ENCODE measurements at regions not wholly inside any gene's neighbourhood (a gene's known extent, or its start where the extent isn't known, plus 50 kb on each side); places are given as distances from the start of the nearest gene placed in this dataset.

DNA sequence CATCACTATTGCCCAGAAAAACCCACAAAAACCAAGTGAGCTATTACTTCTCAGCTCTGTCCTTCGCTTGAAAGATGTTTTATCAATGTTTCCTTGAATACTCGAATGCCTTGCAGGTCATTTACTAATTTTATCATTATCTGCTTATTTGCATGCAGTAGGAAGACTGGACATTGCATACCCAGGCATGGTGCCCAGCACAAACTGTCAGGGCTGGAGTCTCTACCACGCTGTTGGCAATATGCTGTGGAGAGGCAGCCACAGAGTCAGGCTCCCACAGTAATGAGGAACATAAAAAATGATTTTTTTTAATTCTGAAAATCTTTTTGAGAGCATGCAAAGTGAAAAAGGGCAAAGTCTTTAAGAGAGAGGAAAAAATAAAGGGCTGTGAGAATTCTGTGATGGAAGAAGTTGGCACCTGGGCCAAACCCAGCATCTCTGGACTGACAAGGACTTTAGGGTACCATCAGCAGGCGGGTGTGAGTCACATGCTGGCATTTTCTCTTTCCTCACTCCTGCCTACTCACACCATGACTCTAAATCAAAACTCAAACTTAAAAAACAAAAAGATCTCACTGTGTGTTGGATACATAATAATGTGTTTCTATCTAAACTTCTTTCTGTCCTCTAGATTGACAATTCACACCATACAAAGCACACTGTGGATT, 709.8 kb upstream of the FANCL start:
- DNase-seq (ENCODE audit: low read depth in 2 of 2, low spot score in 1 of 2) = no peak

GRCh38 chr2:58939388-58939787, 698.3 kb upstream of the FANCL start:
- DNase-seq (ENCODE audit: low read depth in 2 of 2, low spot score in 1 of 2) = no peak

DNA sequence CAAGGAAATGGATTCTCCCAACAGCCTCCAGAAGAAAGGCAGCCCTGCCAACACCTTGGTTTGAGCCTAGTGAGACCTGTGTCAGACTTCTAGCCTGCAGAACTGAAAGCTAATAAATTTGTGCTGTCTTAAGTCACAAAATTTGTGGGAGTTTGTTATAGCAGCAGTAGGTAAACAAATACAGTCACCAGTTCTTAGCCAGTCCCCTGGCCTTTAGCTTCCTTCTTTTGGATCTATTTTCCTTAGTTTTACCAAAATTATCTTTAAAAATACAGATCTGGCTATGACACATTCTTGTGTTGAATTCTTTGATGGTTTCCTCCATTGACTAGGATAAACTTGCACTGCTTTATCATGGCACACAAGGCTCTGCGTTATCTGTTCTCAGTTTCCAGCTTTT, 697.9 kb upstream of the FANCL start:
- DNase-seq (ENCODE audit: low read depth in 2 of 2, low spot score in 1 of 2) = no peak

DNA sequence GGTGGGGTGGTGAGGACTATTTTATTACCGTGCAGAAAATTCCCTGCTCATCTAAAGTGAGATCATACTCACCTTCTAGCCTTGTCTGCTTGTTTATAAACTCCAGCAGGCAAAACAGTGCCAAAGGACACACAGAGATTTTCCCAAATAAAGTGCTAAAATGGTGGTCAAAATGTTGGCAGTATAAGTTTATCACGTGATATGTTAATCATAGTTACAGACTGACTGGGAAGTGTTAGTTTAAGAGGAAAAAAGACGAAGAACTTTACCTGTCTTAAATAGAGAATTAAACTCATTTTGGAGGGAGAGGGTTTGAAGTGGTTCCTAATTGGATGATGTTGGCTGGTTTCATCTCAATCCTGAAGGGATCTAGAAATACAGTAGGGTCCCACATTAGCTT, 691.7 kb upstream of the FANCL start:
- DNase-seq (ENCODE audit: low read depth in 2 of 2, low spot score in 1 of 2) = no peak

- no peak for DNase-seq (ENCODE audit: low read depth in 2 of 2, low spot score in 1 of 2)
Measured at GRCh38 chr2:58930537-58930936, 689.4 kb upstream of the FANCL start.

DNA sequence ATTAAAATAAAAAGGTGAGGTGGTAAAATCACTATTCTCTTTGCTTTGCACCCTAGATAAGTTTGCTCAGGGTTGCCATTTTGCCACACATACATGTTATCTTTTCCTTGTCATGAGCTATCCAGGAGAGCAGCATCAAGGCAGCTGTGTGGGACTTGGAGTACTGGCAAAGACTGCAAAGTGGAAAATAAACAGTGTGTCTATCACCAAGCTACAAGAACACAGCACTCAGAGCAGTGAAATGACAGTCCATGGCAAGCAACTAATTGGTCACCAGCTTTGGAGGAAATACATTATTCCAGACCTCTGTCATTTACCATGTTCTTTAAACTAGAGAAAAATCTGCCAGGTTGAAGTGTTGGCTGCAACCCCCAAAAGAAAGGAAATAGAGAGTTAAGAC, 687.8 kb upstream of the FANCL start:
- DNase-seq (ENCODE audit: low read depth in 2 of 2, low spot score in 1 of 2) = no peak

GRCh38 chr2:58928391-58928790, 687.3 kb upstream of the FANCL start:
- no peak for DNase-seq (ENCODE audit: low read depth in 2 of 2, low spot score in 1 of 2)

DNA sequence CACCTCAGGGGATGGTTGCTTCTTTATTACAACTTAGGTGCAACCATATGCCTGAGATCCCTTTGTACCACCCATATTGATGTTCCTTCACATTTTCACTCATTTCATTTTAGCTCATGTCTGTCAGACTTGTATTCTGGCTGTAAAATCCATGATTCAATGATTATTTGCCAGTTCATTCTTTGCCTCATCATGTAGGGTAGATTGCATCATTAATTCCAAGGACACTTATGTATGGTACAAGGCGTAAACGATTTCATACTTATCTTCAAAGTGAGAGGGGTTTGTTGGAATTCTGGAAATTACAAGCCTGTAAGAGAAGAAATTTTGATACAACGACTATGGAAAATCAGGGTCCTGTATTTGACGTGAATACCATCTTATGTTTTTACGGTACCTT, 685.0 kb upstream of the FANCL start:
- no peak for DNase-seq (ENCODE audit: low read depth in 2 of 2, low spot score in 1 of 2)

DNA sequence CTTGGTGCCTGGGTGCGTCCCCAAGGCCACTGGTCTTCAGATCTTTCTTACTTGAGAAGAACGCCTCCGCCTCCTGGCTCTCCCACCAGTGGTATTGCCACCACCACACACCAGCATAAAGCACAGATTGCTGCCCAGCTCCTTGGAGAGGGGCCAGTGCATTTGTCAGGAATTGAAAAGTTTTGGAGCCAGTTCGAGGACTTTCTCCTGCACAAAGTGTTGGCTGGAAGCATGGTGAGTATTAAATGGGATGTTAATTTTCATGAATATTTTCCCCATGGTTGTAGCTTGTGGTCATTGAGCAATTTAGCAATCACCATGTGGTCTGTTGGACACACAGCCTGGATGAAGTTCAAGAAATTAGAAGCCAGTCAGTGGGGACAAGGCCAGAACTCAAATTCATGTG, 684.6 kb upstream of the FANCL start:
- no peak for DNase-seq (ENCODE audit: low read depth in 2 of 2, low spot score in 1 of 2)

GRCh38 chr2:58923869-58924268, 682.7 kb upstream of the FANCL start:
- no peak for DNase-seq (ENCODE audit: low read depth in 2 of 2, low spot score in 1 of 2)

DNA sequence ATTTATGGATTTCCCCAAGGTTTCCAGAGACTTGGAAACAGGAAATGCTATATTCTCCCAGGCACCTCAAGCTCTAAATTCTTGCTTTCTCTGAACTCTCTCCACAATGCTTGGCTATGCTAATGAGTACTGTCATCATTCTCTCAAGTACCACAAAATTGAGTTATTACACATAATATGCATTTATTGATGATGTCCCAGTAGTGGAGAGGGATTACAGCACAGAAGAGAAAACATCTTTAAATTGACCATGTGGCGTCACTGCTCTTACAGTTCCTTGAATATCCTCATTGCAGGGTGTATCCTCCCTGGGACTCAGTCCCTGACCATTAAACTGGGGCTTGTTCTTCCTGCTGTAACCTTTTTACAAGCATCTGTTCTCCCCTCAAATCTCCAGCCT, 681.1 kb upstream of the FANCL start:
- no peak for DNase-seq (ENCODE audit: low read depth in 2 of 2, low spot score in 1 of 2)

DNA sequence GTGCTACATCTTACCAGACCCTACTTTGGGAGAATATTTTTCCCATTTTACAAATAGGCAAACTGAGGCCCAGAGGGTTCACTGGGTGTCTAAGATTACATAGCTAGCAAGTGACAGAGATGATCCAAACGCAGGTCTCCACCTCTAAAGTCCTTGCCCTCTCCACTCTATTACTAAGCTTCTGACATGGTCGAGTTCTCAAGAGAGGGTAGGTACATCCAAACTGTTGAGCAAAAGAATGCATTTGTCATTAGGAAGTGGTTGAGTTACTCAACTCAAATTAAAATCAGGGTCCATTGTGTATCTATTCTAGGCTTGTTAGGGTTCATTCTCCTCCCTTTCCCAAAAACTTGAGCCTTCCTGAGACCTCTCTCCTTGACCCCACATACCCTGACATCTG, 680.6 kb upstream of the FANCL start:
- no peak for DNase-seq (ENCODE audit: low read depth in 2 of 2, low spot score in 1 of 2)

DNA sequence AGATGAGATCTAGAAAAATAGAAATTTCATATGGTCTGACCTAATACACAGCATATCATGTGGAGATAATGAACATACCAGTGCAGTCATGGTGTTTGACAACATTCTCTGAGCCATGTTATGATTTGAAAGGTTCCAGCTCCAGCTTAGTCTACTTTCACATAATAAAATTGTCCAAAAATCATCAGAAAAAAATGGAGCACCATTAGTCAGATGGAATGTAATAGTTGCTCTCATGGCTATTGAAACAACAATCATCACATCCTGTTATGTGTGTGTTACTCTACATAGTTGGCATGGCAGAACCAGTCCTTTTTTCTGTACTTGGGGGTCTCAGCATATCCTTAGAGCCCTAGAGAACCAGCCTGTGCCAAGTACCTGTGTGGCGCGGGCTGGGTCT, 678.9 kb upstream of the FANCL start:
- no peak for DNase-seq (ENCODE audit: low read depth in 2 of 2, low spot score in 1 of 2)

DNA sequence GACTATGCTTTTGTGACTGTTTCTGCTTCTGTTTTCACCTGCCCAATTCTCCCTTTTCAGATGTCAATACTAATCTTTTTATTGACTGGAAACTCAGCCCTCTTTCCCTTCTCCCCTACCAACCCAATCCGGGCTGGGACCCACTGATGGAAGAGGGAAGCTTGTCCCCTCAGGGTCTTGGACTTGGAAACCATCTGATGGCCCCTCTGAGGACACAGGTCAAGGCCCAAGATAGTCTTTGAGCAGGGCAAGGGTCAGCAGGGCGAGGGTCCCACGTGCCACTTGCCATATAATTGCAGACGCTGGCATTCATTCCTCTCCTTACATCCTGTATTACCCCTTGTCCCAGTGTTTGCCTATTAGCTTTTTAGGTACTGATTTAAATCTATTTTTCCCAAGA, 678.2 kb upstream of the FANCL start:
- no peak for DNase-seq (ENCODE audit: low read depth in 2 of 2, low spot score in 1 of 2)

DNA sequence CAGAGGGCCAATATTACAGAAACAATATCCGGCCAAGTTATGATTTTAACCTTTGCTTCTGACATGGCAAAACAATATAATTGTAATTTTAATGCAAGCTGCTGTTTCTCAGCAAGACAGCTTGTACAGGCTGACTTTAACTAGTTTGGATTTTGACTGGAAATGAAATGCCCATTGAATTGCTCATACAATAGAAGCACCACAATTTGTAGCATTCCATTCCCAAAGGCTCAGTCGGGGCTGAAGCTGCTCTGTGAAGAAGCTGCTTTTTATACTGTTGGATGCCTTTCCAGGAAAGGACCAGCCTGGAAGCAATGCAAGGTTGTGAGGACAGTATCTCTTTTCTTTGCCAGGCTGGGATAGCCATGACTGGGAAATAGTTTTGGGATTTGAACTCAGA, 677.0 kb upstream of the FANCL start:
- no peak for DNase-seq (ENCODE audit: low read depth in 2 of 2, low spot score in 1 of 2)

DNA sequence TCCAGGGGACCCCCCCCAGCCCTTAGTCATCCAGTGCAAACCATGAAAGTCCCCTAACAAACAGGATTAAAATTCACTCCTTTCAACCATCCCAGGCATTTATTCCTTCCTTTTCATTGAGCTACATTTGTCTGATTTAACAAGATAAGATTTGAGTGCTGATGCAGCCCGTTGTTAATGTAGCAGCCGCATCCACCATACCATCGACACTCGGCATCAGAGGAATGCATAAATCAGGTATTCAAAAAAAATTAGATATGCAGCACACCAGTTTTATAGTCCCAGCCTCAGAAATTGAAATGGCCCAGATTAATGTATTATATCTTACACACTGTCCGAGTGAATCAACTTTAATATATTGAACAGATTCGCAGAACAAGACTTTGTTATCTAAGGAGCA, 676.5 kb upstream of the FANCL start:
- no peak for DNase-seq (ENCODE audit: low read depth in 2 of 2, low spot score in 1 of 2)

DNA sequence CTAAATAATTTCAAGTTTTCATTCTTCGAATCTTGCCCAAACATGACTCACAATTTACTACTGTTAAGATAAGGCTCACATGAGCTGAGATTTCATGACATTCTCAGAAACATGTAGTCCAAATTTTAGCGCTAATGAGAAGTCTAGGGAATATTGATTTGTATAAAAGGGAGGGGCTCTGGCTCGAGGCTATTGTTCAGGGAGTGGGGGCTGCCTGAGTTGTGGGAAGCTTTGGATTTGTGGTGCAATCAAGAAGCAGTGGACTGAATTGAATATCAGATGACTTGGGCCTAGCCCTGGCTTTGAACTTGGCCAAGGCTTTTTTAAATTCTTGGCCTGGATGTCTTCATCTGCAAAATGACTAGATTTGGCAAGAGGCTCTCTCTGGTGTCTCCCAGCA, 674.9 kb upstream of the FANCL start:
- no peak for DNase-seq (ENCODE audit: low read depth in 2 of 2, low spot score in 1 of 2)

- DNase-seq (ENCODE audit: low read depth in 2 of 2, low spot score in 1 of 2) = no peak
Measured at GRCh38 chr2:58914733-58915505, 673.8 kb upstream of the FANCL start.

GRCh38 chr2:58913082-58913726, 672.1 kb upstream of the FANCL start:
- no peak for DNase-seq (ENCODE audit: low read depth in 2 of 2, low spot score in 1 of 2)

- no peak for DNase-seq (ENCODE audit: low read depth in 2 of 2, low spot score in 1 of 2)
Measured at GRCh38 chr2:58911877-58912276, 670.8 kb upstream of the FANCL start.

DNA sequence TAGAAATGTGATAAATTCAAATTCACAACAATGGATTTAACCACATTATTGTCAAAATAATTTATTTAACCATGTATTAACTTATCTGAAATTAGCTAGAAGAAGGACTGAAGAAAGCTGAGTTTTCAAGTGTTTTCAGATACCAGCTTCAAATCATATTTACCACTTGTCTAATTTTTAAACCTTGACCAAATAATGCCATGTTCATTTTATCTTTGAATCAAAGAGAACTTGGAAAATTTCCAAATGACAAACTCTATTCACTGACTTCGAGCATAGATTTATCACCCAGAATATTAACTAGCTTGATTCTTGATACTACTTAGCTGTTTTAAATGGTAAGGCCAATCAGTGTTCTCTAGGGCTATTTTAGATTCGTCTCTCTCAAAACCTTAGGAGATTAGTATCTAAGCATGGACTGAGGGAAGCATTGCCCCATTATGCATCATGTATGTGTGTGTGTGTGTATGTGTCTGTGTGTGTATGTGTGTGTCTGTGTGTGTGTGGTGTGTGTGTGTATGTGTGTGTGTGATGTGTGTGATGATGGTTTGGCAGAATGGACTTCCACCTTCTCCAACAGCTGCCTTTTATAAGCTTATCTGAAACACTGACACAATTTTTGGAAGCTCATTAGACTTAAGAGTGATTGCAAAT, 667.5 kb upstream of the FANCL start:
- DNase-seq (ENCODE audit: low read depth in 2 of 2, low spot score in 1 of 2) = no peak

DNA sequence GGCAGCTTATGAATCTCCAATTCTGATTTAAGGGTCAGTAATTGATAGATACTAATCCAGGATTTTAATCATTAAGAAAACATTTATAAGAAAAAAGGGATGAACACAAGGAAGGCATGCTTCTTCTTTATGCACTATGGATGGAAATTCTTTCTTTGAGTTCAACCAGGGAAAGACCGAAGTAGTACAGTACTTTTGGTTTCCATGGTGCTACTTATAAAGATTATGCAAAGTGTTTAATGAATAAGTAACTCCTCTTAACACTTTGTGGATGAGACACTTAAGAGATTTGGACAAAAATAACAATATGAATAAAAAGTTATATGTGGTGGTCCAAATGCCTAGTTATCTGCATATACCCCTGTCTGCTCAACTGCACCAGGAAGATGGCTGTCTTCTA, 666.5 kb upstream of the FANCL start:
- no peak for DNase-seq (ENCODE audit: low read depth in 2 of 2, low spot score in 1 of 2)
